ENCODE measurements at regions not wholly inside any gene's neighbourhood (a gene's known extent, or its start where the extent isn't known, plus 50 kb on each side); places are given as distances from the start of the nearest gene placed in this dataset.

DNA sequence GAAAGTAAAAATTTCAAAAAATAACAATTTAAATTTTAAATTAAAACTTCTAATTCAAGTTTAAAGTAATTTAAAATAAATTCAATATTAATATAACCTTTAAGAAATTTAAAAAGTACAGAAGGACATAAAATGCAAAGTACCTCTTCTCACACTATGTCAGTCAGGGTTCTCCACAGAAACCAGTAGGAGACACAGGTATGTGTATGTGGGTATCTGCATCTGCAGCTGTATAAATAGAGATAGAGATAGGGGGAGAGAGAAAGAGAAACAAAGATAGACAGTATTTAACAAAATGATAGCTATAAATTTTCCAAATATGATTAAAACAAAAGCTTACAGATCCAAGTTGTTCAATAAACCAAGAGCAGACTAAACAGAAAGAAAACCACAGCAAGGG is 190.8 kb downstream of the ERMARD start:
- no peak for ATAC-seq (ENCODE audit: insufficient read depth, low FRiP score)

DNA sequence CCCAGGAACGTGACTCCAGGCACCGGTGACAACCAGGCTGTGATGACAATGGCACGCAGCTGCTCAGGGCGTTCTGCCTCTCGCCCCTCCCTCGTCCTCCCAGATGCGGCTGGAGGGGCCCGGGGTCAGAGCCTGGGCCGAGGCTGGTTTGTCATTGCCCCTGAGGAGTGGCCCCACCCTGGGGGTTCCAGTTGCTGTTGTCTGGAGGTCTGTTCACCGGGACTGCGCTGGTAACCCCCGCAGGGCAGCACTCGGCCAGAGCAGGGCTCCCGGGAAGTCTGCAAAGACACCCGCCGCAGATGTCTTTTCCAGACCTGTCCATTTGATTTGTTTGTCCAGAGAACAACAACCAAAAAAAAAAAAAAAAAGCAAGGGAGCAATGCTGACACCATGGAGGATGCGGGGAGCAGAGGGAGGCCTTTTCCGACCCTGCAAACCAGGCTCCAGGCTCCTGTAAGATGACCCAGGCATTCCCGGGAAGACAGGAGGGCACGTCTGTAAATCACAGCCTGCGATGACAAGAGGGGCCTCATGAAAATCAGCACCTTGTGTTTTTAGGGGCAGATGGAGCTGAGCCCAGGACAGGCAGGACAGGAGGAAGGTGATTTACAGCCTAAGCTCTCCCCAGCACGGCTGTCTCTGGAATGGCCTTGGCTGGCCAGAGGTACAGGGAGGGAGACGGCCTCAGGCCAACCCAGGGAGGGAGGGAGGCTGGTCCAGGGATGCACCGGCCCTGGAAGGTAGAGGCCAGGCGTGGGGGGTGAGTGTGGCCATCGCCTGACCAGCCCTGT is 189.3 kb downstream of the ERMARD start:
- Histone ChIP-seq H3K4me1 (ENCODE audit: control insufficient read depth in 5 of 5, insufficient read depth in 5 of 5, low read length in 5 of 5) (no peaks in the 10 kb centered on the region), H3K9me3 (ENCODE audit: control insufficient read depth in 4 of 4, insufficient read depth in 3 of 4, low read length in 3 of 4) (peaks cover 0 to 5% (median 1%) of the 10 kb centered on the region in 4 donors), H3K36me3 (ENCODE audit: control insufficient read depth in 4 of 4, insufficient read depth in 4 of 4, low read length in 4 of 4) (no peaks in the 10 kb centered on the region), H3K27ac (ENCODE audit: low read depth in 1 of 2, low read length in 1 of 2) (no peak overlapping the region), H3K4me3 (no peak overlapping the region), H3K9ac (ENCODE audit: insufficient read depth in 1 of 2, low read length in 2 of 2) (peak overlapping the region in 1 of 2 donors; percentile 11), H3K27me3 (ENCODE audit: control insufficient read depth in 3 of 3, insufficient read depth in 3 of 3, low read length in 2 of 3) (peaks cover 0 to 43% (median 5%) of the 10 kb centered on the region in 3 donors)
- TF ChIP-seq, protein P1, sequence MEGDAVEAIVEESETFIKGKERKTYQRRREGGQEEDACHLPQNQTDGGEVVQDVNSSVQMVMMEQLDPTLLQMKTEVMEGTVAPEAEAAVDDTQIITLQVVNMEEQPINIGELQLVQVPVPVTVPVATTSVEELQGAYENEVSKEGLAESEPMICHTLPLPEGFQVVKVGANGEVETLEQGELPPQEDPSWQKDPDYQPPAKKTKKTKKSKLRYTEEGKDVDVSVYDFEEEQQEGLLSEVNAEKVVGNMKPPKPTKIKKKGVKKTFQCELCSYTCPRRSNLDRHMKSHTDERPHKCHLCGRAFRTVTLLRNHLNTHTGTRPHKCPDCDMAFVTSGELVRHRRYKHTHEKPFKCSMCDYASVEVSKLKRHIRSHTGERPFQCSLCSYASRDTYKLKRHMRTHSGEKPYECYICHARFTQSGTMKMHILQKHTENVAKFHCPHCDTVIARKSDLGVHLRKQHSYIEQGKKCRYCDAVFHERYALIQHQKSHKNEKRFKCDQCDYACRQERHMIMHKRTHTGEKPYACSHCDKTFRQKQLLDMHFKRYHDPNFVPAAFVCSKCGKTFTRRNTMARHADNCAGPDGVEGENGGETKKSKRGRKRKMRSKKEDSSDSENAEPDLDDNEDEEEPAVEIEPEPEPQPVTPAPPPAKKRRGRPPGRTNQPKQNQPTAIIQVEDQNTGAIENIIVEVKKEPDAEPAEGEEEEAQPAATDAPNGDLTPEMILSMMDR (IDR thresholded peaks at IDR 0.05; ENCODE audit: control extremely low read depth, extremely low read depth) = no peak
- DNase-seq = no peak
- WGBS, 2 donors = 73 to 75% methylated on average over 25 to 26 of the region's 26 CpGs
- ATAC-seq (ENCODE audit: insufficient read depth, low FRiP score) = no peak

More for the DNA sequence above, 190.8 kb downstream of the ERMARD start:
- peaks cover 0 to 5% (median 1%) of the 10 kb centered on the region in 4 donors for H3K9me3 ChIP-seq (ENCODE audit: control insufficient read depth in 4 of 4, insufficient read depth in 3 of 4, low read length in 3 of 4)
- no peak overlapping the region for H3K4me3 ChIP-seq
- no peak for DNase-seq
- TF ChIP-seq, protein P1 (IDR thresholded peaks at IDR 0.05; ENCODE audit: control extremely low read depth, extremely low read depth) = no peak
- no peaks in the 10 kb centered on the region for H3K4me1 ChIP-seq (ENCODE audit: control insufficient read depth in 5 of 5, insufficient read depth in 5 of 5, low read length in 5 of 5)
- no peak overlapping the region for H3K27ac ChIP-seq (ENCODE audit: low read depth in 1 of 2, low read length in 1 of 2)
- peaks cover 0 to 43% (median 5%) of the 10 kb centered on the region in 3 donors for H3K27me3 ChIP-seq (ENCODE audit: control insufficient read depth in 3 of 3, insufficient read depth in 3 of 3, low read length in 2 of 3)
- H3K9ac ChIP-seq (ENCODE audit: insufficient read depth in 1 of 2, low read length in 2 of 2) = no peak overlapping the region
- no peaks in the 10 kb centered on the region for H3K36me3 ChIP-seq (ENCODE audit: control insufficient read depth in 4 of 4, insufficient read depth in 4 of 4, low read length in 4 of 4)

DNA sequence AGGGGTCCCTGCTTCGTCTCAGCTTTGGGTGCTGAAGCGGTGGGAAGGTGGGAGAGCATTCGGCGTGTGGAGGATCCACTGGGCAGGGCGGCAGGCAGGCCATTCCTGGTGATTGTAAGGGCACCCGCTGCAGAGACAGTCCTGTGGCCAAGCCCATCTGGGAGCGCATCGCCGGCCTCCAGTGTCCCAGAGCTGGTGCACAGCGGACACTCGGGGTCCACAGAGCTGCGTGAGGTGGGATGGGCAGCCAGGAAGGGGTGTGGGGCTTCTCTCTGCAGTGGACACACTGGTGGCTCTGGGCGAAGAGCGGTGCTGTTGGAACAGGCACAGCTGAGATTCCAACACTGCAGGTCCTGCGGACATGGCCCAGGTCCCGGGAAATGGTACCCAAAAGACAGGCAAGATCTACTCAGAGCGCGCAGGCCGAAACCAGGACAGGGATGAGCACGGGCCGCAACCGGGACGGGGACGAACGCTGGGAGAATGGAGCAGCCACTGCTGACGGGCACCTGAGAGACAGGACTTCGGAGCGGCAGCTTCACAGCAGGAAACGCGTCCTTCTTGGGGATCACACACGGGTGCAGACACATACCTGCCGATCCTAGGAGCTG is 188.2 kb downstream of the ERMARD start:
- H3K27me3 ChIP-seq (ENCODE audit: control insufficient read depth in 3 of 3, insufficient read depth in 3 of 3, low read length in 2 of 3) = peaks cover 0 to 43% (median 5%) of the 10 kb centered on the region in 3 donors
- peaks cover 0 to 5% (median 1%) of the 10 kb centered on the region in 4 donors for H3K9me3 ChIP-seq (ENCODE audit: control insufficient read depth in 4 of 4, insufficient read depth in 3 of 4, low read length in 3 of 4)
- TF ChIP-seq, protein P1 (IDR thresholded peaks at IDR 0.05; ENCODE audit: control extremely low read depth, extremely low read depth) = no peak
- DNase-seq (no peak), ATAC-seq (ENCODE audit: insufficient read depth, low FRiP score) (no peak)
- H3K4me3 ChIP-seq = no peak overlapping the region
- H3K9ac ChIP-seq (ENCODE audit: insufficient read depth in 1 of 2, low read length in 2 of 2) = no peak overlapping the region
- H3K4me1 ChIP-seq (ENCODE audit: control insufficient read depth in 5 of 5, insufficient read depth in 5 of 5, low read length in 5 of 5) = no peaks in the 10 kb centered on the region
- no peak overlapping the region for H3K27ac ChIP-seq (ENCODE audit: low read depth in 1 of 2, low read length in 1 of 2)
- 93 to 94% methylated on average over 32 of the region's 32 CpGs for whole genome bisulfite sequencing, 2 donors
- no peaks in the 10 kb centered on the region for H3K36me3 ChIP-seq (ENCODE audit: control insufficient read depth in 4 of 4, insufficient read depth in 4 of 4, low read length in 4 of 4)

Measured in lung (tissue), 11 donors.